K562 (cell line): ENCODE measurements at regions not wholly inside any gene's neighbourhood (a gene's known extent, or its start where the extent isn't known, plus 50 kb on each side); places are given as distances from the start of the nearest gene placed in this dataset.

ENCODE experiments used
- ATAC-seq: fragments of 200-7000 bp; cut with Tn5 transposase; 3 replicates; pipeline ENCODE4 v1.9.1; 2020; ENCODE audit warnings: moderate library complexity
- BruUV-seq: library from RNA; stranded (reverse); fragments of 400-500 nt; replicated peaks from 2 replicates; lab custom pipeline; 2021; lab: Mats Ljungman, UMichigan
- CTCF ChIA-PET: fragments of 300-600 bp; formaldehyde crosslinking; extraction: SDS; loops from one replicate; lab custom pipeline; 2021; ENCODE audit warnings: low intra/inter-chr PET ratio; lab: Yijun Ruan, JAX
- POLR2A ChIA-PET: fragments of 300-600, 350-650 bp; sonication (Branson Sonifier 250); formaldehyde crosslinking; extraction: SDS; loops from one replicate; lab custom pipeline; 2021; ENCODE audit warnings: antibody characterized with exemption, inconsistent platforms; lab: Yijun Ruan, JAX
- DNase-seq, 4 experiments: peaks; one replicate each; pipeline versions ENCODE4 v3.0.0 to v3.0.0-alpha.2; 2011 to 2018; ENCODE audit warnings: low spot score in 3 of 4, mixed read lengths in 3 of 4; ENCODE audit errors: extremely low read depth in 1 of 4
- FAIRE-seq: peaks from 2 replicates; lab custom pipeline; 2011; peaks lifted over from hg19 to GRCh38; lab: Jason Lieb, UNC
- H2AFZ ChIP-seq: 2 replicates; pipeline ENCODE4 v1.6.0; 2011; ENCODE audit warnings: low read depth, low read length, control low read depth, inconsistent platforms
- H3K27ac ChIP-seq: fragments of 200-600 bp; 3 replicates; pipeline ENCODE4 v1.8.0; 2011; ENCODE audit warnings: low read depth, mild to moderate bottlenecking, control low read depth, inconsistent platforms, low read length, moderate library complexity, mixed read lengths; ENCODE audit errors: extremely low read depth
- H3K27me3 ChIP-seq, 2 experiments: fragments of 300-600 bp in 1 of 2; 2 replicates in 1 of 2; 3 replicates in 1 of 2; pipeline versions ENCODE4 v1.6.0 to v1.8.0; 2011; ENCODE audit warnings: inconsistent platforms in 2 of 2, low read length in 2 of 2, mild to moderate bottlenecking in 1 of 2, mixed read lengths in 1 of 2, moderate library complexity in 1 of 2; ENCODE audit not compliant: control insufficient read depth in 2 of 2, insufficient read depth in 2 of 2
- H3K36me3 ChIP-seq: fragments of 300-600 bp; 3 replicates; pipeline ENCODE4 v1.8.0; 2011; ENCODE audit warnings: mild to moderate bottlenecking, low read length, inconsistent platforms; ENCODE audit not compliant: control insufficient read depth, insufficient read depth
- H3K4me1 ChIP-seq, 2 experiments: fragments of 200-600 bp in 1 of 2; replicated peaks in 1 of 2; 2 replicates in 1 of 2; 3 replicates in 1 of 2; pipeline versions ENCODE4 v1.5.1 to v1.8.0; 2011; ENCODE audit warnings: inconsistent platforms in 2 of 2, low read length in 2 of 2, mild to moderate bottlenecking in 1 of 2, mixed read lengths in 1 of 2, moderate library complexity in 1 of 2; ENCODE audit not compliant: control insufficient read depth in 2 of 2, insufficient read depth in 2 of 2
- H3K4me2 ChIP-seq: 2 replicates; pipeline ENCODE4 v1.6.1; 2011; ENCODE audit warnings: low read length, control low read depth, inconsistent platforms, mixed read lengths; ENCODE audit not compliant: insufficient read depth
- H3K4me3 ChIP-seq: fragments of 200-600 bp; sonication (generic), shearing (Covaris generic); 2 replicates; pipeline ENCODE4 v1.5.1; 2016; ENCODE audit warnings: control low read depth, inconsistent platforms
- H3K79me2 ChIP-seq: fragments of 200-600 bp; 3 replicates; pipeline ENCODE4 v1.8.0; 2011; ENCODE audit warnings: low read length, inconsistent platforms; ENCODE audit not compliant: control insufficient read depth, insufficient read depth
- H3K9ac ChIP-seq, 2 experiments: 2 replicates each; pipeline versions ENCODE4 v1.6.0 to v1.6.1; 2011; ENCODE audit warnings: low read depth in 2 of 2, low read length in 2 of 2, control low read depth in 1 of 2, inconsistent platforms in 1 of 2, mild to moderate bottlenecking in 1 of 2, mixed read lengths in 1 of 2; ENCODE audit not compliant: insufficient read depth in 1 of 2
- H3K9me1 ChIP-seq: one replicate; pipeline ENCODE4 v1.6.0; 2011; ENCODE audit warnings: inconsistent platforms, mild to moderate bottlenecking, low read length, moderate library complexity; ENCODE audit not compliant: control insufficient read depth, insufficient read depth
- H3K9me3 ChIP-seq: replicated peaks from 2 replicates; pipeline ENCODE4 v1.5.1; 2011; ENCODE audit warnings: low read depth, low read length, inconsistent platforms; ENCODE audit not compliant: control insufficient read depth, insufficient read depth
- H4K20me1 ChIP-seq: replicated peaks from 2 replicates; pipeline ENCODE4 v1.6.1; 2011; ENCODE audit warnings: low read length, inconsistent platforms, mixed read lengths; ENCODE audit not compliant: control insufficient read depth, insufficient read depth
- HNRNPK ChIP-seq: fragments of 200-400 bp; formaldehyde crosslinking; IDR thresholded peaks from one replicate; pipeline ENCODE4 v1.6.1; 2018; ENCODE audit warnings: mild to moderate bottlenecking, low read depth, low read length; ENCODE audit not compliant: poor library complexity, severe bottlenecking
- MAFF ChIP-seq: IDR thresholded peaks from 2 replicates; pipeline ENCODE4 v1.6.1; 2012; ENCODE audit warnings: low read length, improper control_type of control experiment
- NCOA4 ChIP-seq: fragments of 450-650 bp; IDR thresholded peaks from 2 replicates; pipeline ENCODE4 v1.6.1; 2018; ENCODE audit warnings: mild to moderate bottlenecking; ENCODE audit not compliant: partially characterized antibody
- SMARCC2 ChIP-seq: fragments of 450-650 bp; IDR thresholded peaks from 2 replicates; pipeline ENCODE4 v1.6.1; 2017; ENCODE audit warnings: antibody characterized with exemption, moderate library complexity, mild to moderate bottlenecking, low read depth
- WGBS: fragments of 100-300 bp; shearing (Covaris generic); methylation state at CpG from one replicate; pipeline ENCODE4 v1.1.6; 2016; ENCODE audit warnings: low coverage, mixed read lengths; ENCODE audit not compliant: insufficient coverage; ENCODE audit errors: missing lambda C conversion rate; 5-methylcytosine and 5-hydroxymethylcytosine counted together
- in situ Hi-C: fragments of 300-500 bp; cut with MboI; formaldehyde crosslinking; loops from 4 replicates; pipeline ENCODE4 v1.15.0; 2018; ENCODE audit warnings: inconsistent platforms, mixed read lengths
- intact Hi-C: fragments of 100-400 bp; cut with micrococcal nuclease; formaldehyde crosslinking; loops from 2 replicates; pipeline ENCODE4 v1.14.2; 2022

GRCh38 chr2:103789381-103790095, 1027.7 kb downstream of the TMEM182 start:
- Histone ChIP-seq H3K4me2 (no peak overlapping the region), H3K27me3 (no peaks in the 10 kb centered on the region), H3K4me3 (no peak overlapping the region), H3K27ac (no peak overlapping the region), H3K9ac (no peak overlapping the region), H4K20me1 (no peaks in the 10 kb centered on the region), H3K4me1 (no peaks in the 10 kb centered on the region), H3K9me1 (no peaks in the 10 kb centered on the region), H3K36me3 (no peaks in the 10 kb centered on the region), H3K79me2 (no peaks in the 10 kb centered on the region), H2AFZ (no peak overlapping the region), H3K9me3 (no peaks in the 10 kb centered on the region)
- ATAC-seq (no peak), FAIRE-seq (no peak), DNase-seq (no peak)
- intact Hi-C loops, result no loop called here
- BruUV-seq, result no TSS peak
- ChIA-PET CTCF (no interaction called here), POLR2A (no interaction called here)
- TF ChIP-seq MAFF (no peak), SMARCC2 (no peak)
- 6% methylated on average over 3 of the region's 3 CpGs for WGBS
- in situ Hi-C loops, result no loop called here

GRCh38 chr2:103792042-103792441, 1030.2 kb downstream of the TMEM182 start:
- POLR2A ChIA-PET, result no interaction called here
- 2% methylated on average over 5 of the region's 5 CpGs for WGBS
- in situ Hi-C loops, result no loop called here

More at GRCh38 chr2:103792042-103792441, 1030.2 kb downstream of the TMEM182 start:
- Histone ChIP-seq H4K20me1 (no peaks in the 10 kb centered on the region), H2AFZ (no peak overlapping the region), H3K27ac (no peak overlapping the region), H3K9ac (no peak overlapping the region), H3K4me2 (no peak overlapping the region), H3K27me3 (no peaks in the 10 kb centered on the region), H3K79me2 (no peaks in the 10 kb centered on the region), H3K9me1 (no peaks in the 10 kb centered on the region), H3K4me3 (no peak overlapping the region), H3K36me3 (no peaks in the 10 kb centered on the region), H3K9me3 (no peaks in the 10 kb centered on the region), H3K4me1 (no peaks in the 10 kb centered on the region)
- no peak for ATAC-seq
- FAIRE-seq, result no peak
- intact Hi-C loops, result no loop called here
- BruUV-seq, result no TSS peak
- DNase-seq, result no peak
- TF ChIP-seq HNRNPK, result no peak
- TF ChIP-seq NCOA4, result no peak
- CTCF ChIA-PET, result no interaction called here
